HG03520 (cell line): ENCODE measurements at regions not wholly inside any gene's neighbourhood (a gene's known extent, or its start where the extent isn't known, plus 50 kb on each side); places are given as distances from the start of the nearest gene placed in this dataset.
"Not testable (repeated sequence)": the region's sequence is repeated elsewhere in the genome, so short reads cannot be mapped to it uniquely, and the experiment has no call there.

Experiments
- ATAC-seq: cut with Tn5 transposase; IDR thresholded peaks from one replicate; pipeline ENCODE4 v1.9.1; 2021; ENCODE audit warnings: mild to moderate bottlenecking, moderate library complexity; ENCODE audit not compliant: unreplicated experiment

GRCh38 chr16:65621640-65622039 lies 499.8 kb upstream of the CDH11 start:
- no peak for ATAC-seq

GRCh38 chr16:65619606-65620005 lies 497.7 kb upstream of the CDH11 start:
- ATAC-seq, result no peak

GRCh38 chr16:65618931-65619330 lies 497.1 kb upstream of the CDH11 start:
- ATAC-seq, result no peak

- no peak for ATAC-seq
Observed at GRCh38 chr16:65618333-65618732, 496.5 kb upstream of the CDH11 start.

- no peak for ATAC-seq
Observed at GRCh38 chr16:65617421-65617820, 495.6 kb upstream of the CDH11 start.

- ATAC-seq, result no peak
Observed at GRCh38 chr16:65608455-65608854, 486.6 kb upstream of the CDH11 start.

- no peak for ATAC-seq
Observed at GRCh38 chr16:65604771-65605170, 482.9 kb upstream of the CDH11 start.

GRCh38 chr16:65601781-65602180 lies 479.9 kb upstream of the CDH11 start:
- ATAC-seq, result no peak

- ATAC-seq, result no peak
Observed at GRCh38 chr16:65600629-65601028, 478.8 kb upstream of the CDH11 start.

GRCh38 chr16:65600046-65600445 lies 478.2 kb upstream of the CDH11 start:
- ATAC-seq, result no peak

GRCh38 chr16:65598621-65599020 lies 476.8 kb upstream of the CDH11 start:
- no peak for ATAC-seq

- no peak for ATAC-seq
Observed at GRCh38 chr16:65583498-65583897, 461.6 kb upstream of the CDH11 start.

- ATAC-seq, result no peak
Observed at GRCh38 chr16:65579050-65579449, 457.2 kb upstream of the CDH11 start.

GRCh38 chr16:65576631-65577030 lies 454.8 kb upstream of the CDH11 start:
- ATAC-seq, result no peak

- no peak for ATAC-seq
Observed at GRCh38 chr16:65576139-65576538, 454.3 kb upstream of the CDH11 start.

- no peak for ATAC-seq
Observed at GRCh38 chr16:65574326-65574966, 452.6 kb upstream of the CDH11 start.

- ATAC-seq, result no peak
Observed at GRCh38 chr16:65572156-65572555, 450.3 kb upstream of the CDH11 start.

- ATAC-seq, result no peak
Observed at GRCh38 chr16:65570261-65570660, 448.4 kb upstream of the CDH11 start.

GRCh38 chr16:65559846-65560245 lies 438.0 kb upstream of the CDH11 start:
- no peak for ATAC-seq

- ATAC-seq, result not testable (repeated sequence)
Observed at GRCh38 chr16:65549689-65550088, 427.8 kb upstream of the CDH11 start.

- ATAC-seq, result no peak
Observed at GRCh38 chr16:65548470-65548869, 426.6 kb upstream of the CDH11 start.

- no peak for ATAC-seq
Observed at GRCh38 chr16:65547772-65548446, 426.0 kb upstream of the CDH11 start.

- no peak for ATAC-seq
Observed at GRCh38 chr16:65546353-65546791, 424.5 kb upstream of the CDH11 start.
